C4-2B (cell line): ENCODE measurements at regions not wholly inside any gene's neighbourhood (a gene's known extent, or its start where the extent isn't known, plus 50 kb on each side); places are given as distances from the start of the nearest gene placed in this dataset.

ENCODE experiments used
- CTCF ChIP-seq: fragments of 450-650 bp; conservative IDR thresholded peaks from 2 replicates; pipeline ENCODE4 v1.5.1; 2017; ENCODE audit warnings: mild to moderate bottlenecking
- ZFX ChIP-seq: fragments of 450-650 bp; IDR thresholded peaks from 2 replicates; pipeline ENCODE4 v1.6.1; 2017

- TF ChIP-seq CTCF, result no peak
- TF ChIP-seq ZFX, result no peak
Observed at GRCh38 chr9:105007143-105007542, 79.2 kb upstream of the ABCA1 start.
